H1 (cell line): ENCODE measurements at regions not wholly inside any gene's neighbourhood (a gene's known extent, or its start where the extent isn't known, plus 50 kb on each side); places are given as distances from the start of the nearest gene placed in this dataset.

Source experiments
- CHD2 ChIP-seq: IDR thresholded peaks from 2 replicates; pipeline ENCODE4 v1.6.1; 2012; ENCODE audit warnings: low read length, improper control_type of control experiment
- EZH2 ChIP-seq: fragments of 200-600 bp; sonication (generic); IDR thresholded peaks from 2 replicates; pipeline ENCODE4 v1.7.1; 2012; ENCODE audit warnings: low read depth, mild to moderate bottlenecking, moderate library complexity, low read length, inconsistent platforms; ENCODE audit not compliant: severe bottlenecking
- HDAC6 ChIP-seq: IDR thresholded peaks from one replicate; pipeline ENCODE4 v1.7.1; 2012; ENCODE audit warnings: low read depth, mild to moderate bottlenecking, inconsistent platforms, low read length, moderate library complexity
- POLR2A ChIP-seq, 2 experiments: IDR thresholded peaks; 1 replicate in 1 of 2; 2 replicates in 1 of 2; pipeline ENCODE4 v1.6.1; 2011; ENCODE audit warnings: low read depth in 2 of 2, low read length in 2 of 2, mild to moderate bottlenecking in 2 of 2; ENCODE audit errors: control extremely low read depth in 1 of 2
- POLR2AphosphoS5 ChIP-seq: IDR thresholded peaks from 2 replicates; pipeline ENCODE4 v1.6.1; 2011; ENCODE audit warnings: low read depth, low read length
- USF2 ChIP-seq: IDR thresholded peaks from 2 replicates; pipeline ENCODE4 v1.6.1; 2011; ENCODE audit warnings: low read length, improper control_type of control experiment

GRCh38 chr5:77855369-77855768 lies 79.2 kb upstream of the TBCA start:
- TF ChIP-seq HDAC6 (no peak), USF2 (no peak), EZH2 (no peak), POLR2AphosphoS5 (no peak), CHD2 (no peak), POLR2A (IDR thresholded peaks at IDR 0.05; ENCODE audit: control extremely low read depth in 1 of 2, low read depth in 2 of 2, low read length in 2 of 2) (no peak)
